ENCODE measurements at regions not wholly inside any gene's neighbourhood (a gene's known extent, or its start where the extent isn't known, plus 50 kb on each side); places are given as distances from the start of the nearest gene placed in this dataset.

DNA sequence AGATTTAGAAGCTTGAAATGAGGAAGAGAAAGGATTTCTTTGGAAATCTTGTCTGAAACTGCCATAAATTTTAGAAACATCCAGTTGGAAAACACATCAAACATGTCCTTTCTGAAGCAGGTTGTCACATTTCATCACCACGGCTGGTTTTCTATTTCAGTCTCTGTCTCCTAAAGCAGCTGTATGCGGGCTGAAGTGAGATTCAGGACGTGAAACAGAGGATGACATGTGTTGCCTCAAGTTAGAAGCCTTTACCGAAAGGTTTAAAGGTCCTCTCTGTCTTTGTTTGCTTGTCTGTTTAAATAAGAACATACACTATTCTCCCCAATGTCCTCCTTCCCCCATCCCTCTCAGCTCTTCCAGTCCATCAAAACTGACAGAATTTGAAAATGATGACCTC is 141.9 kb downstream of the SQOR start (continued):
- no peak for TF ChIP-seq CHD7 (IDR thresholded peaks at IDR 0.05; ENCODE audit: insufficient replicate concordance, low read length)
- TF ChIP-seq, protein P1, sequence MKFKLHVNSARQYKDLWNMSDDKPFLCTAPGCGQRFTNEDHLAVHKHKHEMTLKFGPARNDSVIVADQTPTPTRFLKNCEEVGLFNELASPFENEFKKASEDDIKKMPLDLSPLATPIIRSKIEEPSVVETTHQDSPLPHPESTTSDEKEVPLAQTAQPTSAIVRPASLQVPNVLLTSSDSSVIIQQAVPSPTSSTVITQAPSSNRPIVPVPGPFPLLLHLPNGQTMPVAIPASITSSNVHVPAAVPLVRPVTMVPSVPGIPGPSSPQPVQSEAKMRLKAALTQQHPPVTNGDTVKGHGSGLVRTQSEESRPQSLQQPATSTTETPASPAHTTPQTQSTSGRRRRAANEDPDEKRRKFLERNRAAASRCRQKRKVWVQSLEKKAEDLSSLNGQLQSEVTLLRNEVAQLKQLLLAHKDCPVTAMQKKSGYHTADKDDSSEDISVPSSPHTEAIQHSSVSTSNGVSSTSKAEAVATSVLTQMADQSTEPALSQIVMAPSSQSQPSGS (IDR thresholded peaks at IDR 0.05; ENCODE audit: low read length), result no peak
- TF ChIP-seq MAFK (IDR thresholded peaks at IDR 0.05; ENCODE audit: low read depth, low read length), result no peak
- no peak for TF ChIP-seq EGR1 (IDR thresholded peaks at IDR 0.05; ENCODE audit: borderline replicate concordance, low read depth, low read length)
- no peak for TF ChIP-seq SUZ12 (IDR thresholded peaks at IDR 0.05; ENCODE audit: low read length)
- no peak for TF ChIP-seq SP4 (IDR thresholded peaks at IDR 0.05; ENCODE audit: low read length)
- no peak for TF ChIP-seq POLR2AphosphoS5 (IDR thresholded peaks at IDR 0.05; ENCODE audit: low read depth, low read length)

All from H1 (cell line).